ENCODE measurements at regions not wholly inside any gene's neighbourhood (a gene's known extent, or its start where the extent isn't known, plus 50 kb on each side); places are given as distances from the start of the nearest gene placed in this dataset.
A peak's percentile ranks its signal among the peaks of the same experiment; 100 is the strongest.
"Not testable (repeated sequence)": the region's sequence is repeated elsewhere in the genome, so short reads cannot be mapped to it uniquely, and the experiment has no call there.

GRCh38 chr14:43127874-43128273 lies 1379.2 kb downstream of the FSCB start:
- H3K27ac ChIP-seq (ENCODE audit: extremely low read depth, low read depth, low read length); H3K4me3 ChIP-seq (ENCODE audit: low read depth, low read length); CTCF ChIA-PET; H3K9me3 ChIP-seq (ENCODE audit: control insufficient read depth, insufficient read depth, low read depth, low read length); H3K36me3 ChIP-seq (ENCODE audit: control insufficient read depth in 2 of 2, insufficient read depth in 1 of 2, low read length in 2 of 2); POLR2A ChIA-PET; H3K4me1 ChIP-seq (ENCODE audit: control insufficient read depth, insufficient read depth, low read length): not testable (repeated sequence)
- peak; percentile 19; the same call in 1 of the 2 replicates for TF ChIP-seq ZNF146 (tag by site-specific recombination; IDR thresholded peaks at IDR 0.05)

GRCh38 chr14:43123544-43123943 lies 1383.5 kb downstream of the FSCB start:
- TF ChIP-seq ZNF473 (tag by site-specific recombination; IDR thresholded peaks at IDR 0.05) (no peak), ZNF701 (tag by site-specific recombination; IDR thresholded peaks at IDR 0.05) (no peak), ZNF132 (tag by site-specific recombination; IDR thresholded peaks at IDR 0.05; ENCODE audit: borderline replicate concordance) (no peak), ZNF654 (tag by site-specific recombination; IDR thresholded peaks at IDR 0.05; ENCODE audit: low read depth) (no peak), ZNF580 (tag by site-specific recombination; IDR thresholded peaks at IDR 0.05) (no peak), ZNF707 (tag by site-specific recombination; IDR thresholded peaks at IDR 0.05) (no peak), YY2 (tag by site-specific recombination; IDR thresholded peaks at IDR 0.05) (no peak)
- POLR2A ChIA-PET, result no interaction called here
- H3K4me1 ChIP-seq (ENCODE audit: control insufficient read depth, insufficient read depth, low read length), result no peaks in the 10 kb centered on the region
- CTCF ChIA-PET, result no interaction called here
- H3K9me3 ChIP-seq (ENCODE audit: control insufficient read depth, insufficient read depth, low read depth, low read length), result no peaks in the 10 kb centered on the region
- no peak overlapping the region for H3K4me3 ChIP-seq (ENCODE audit: low read depth, low read length)
- no peak overlapping the region for H3K27ac ChIP-seq (ENCODE audit: extremely low read depth, low read depth, low read length)
- no peaks in the 10 kb centered on the region for H3K36me3 ChIP-seq (ENCODE audit: control insufficient read depth in 2 of 2, insufficient read depth in 1 of 2, low read length in 2 of 2)

- POLR2A ChIA-PET, result no interaction called here
- Histone ChIP-seq H3K9me3 (ENCODE audit: control insufficient read depth, insufficient read depth, low read depth, low read length) (no peaks in the 10 kb centered on the region), H3K4me1 (ENCODE audit: control insufficient read depth, insufficient read depth, low read length) (no peaks in the 10 kb centered on the region), H3K36me3 (ENCODE audit: control insufficient read depth in 2 of 2, insufficient read depth in 1 of 2, low read length in 2 of 2) (no peaks in the 10 kb centered on the region), H3K4me3 (ENCODE audit: low read depth, low read length) (no peak overlapping the region), H3K27ac (ENCODE audit: extremely low read depth, low read depth, low read length) (no peak overlapping the region)
- CTCF ChIA-PET, result no interaction called here
- peak; percentile 55 for TF ChIP-seq ZNF585B (tag by site-specific recombination; IDR thresholded peaks at IDR 0.05)
- TF ChIP-seq WT1 (tag by site-specific recombination; IDR thresholded peaks at IDR 0.05), result no peak
- no peak for TF ChIP-seq ZBTB21 (tag by site-specific recombination; IDR thresholded peaks at IDR 0.05)
Observed at GRCh38 chr14:43119672-43120071, 1387.4 kb downstream of the FSCB start.

GRCh38 chr14:43116341-43116740 lies 1390.7 kb downstream of the FSCB start:
- TF ChIP-seq ZBTB20 (tag by site-specific recombination; IDR thresholded peaks at IDR 0.05) (no peak), ZNF211 (tag by site-specific recombination; IDR thresholded peaks at IDR 0.05; ENCODE audit: low read depth) (no peak), ZNF391 (tag by site-specific recombination; IDR thresholded peaks at IDR 0.05; ENCODE audit: borderline replicate concordance, low read depth) (no peak), ZNF580 (tag by site-specific recombination; IDR thresholded peaks at IDR 0.05) (no peak), TCF7L2 (IDR thresholded peaks at IDR 0.05; ENCODE audit: borderline replicate concordance, low read depth, low read length) (no peak), ZNF704 (tag by site-specific recombination; IDR thresholded peaks at IDR 0.05) (no peak), ZNF202 (tag by site-specific recombination; IDR thresholded peaks at IDR 0.05; ENCODE audit: borderline replicate concordance) (no peak), ZNF645 (tag by site-specific recombination; IDR thresholded peaks at IDR 0.05) (no peak), ZFHX2 (tag by site-specific recombination; conservative IDR thresholded peaks at IDR 0.05) (no peak)
- no peaks in the 10 kb centered on the region for H3K4me1 ChIP-seq (ENCODE audit: control insufficient read depth, insufficient read depth, low read length)
- no peaks in the 10 kb centered on the region for H3K9me3 ChIP-seq (ENCODE audit: control insufficient read depth, insufficient read depth, low read depth, low read length)
- CTCF ChIA-PET, result no interaction called here
- H3K4me3 ChIP-seq (ENCODE audit: low read depth, low read length), result no peak overlapping the region
- H3K27ac ChIP-seq (ENCODE audit: extremely low read depth, low read depth, low read length), result no peak overlapping the region
- H3K36me3 ChIP-seq (ENCODE audit: control insufficient read depth in 2 of 2, insufficient read depth in 1 of 2, low read length in 2 of 2), result no peaks in the 10 kb centered on the region
- POLR2A ChIA-PET, result no interaction called here

Data from HEK293 (cell line).